NCI-H748 treated with DMSO at 0.1 percent for 48 hours (cell line): ENCODE measurements at regions not wholly inside any gene's neighbourhood (a gene's known extent, or its start where the extent isn't known, plus 50 kb on each side); places are given as distances from the start of the nearest gene placed in this dataset.
"Not testable (repeated sequence)": the region's sequence is repeated elsewhere in the genome, so short reads cannot be mapped to it uniquely, and the experiment has no call there.

ENCODE experiments used
- DNase-seq: peaks from one replicate; lab custom pipeline; 2025; lab: John Stamatoyannopoulos, UW

DNA sequence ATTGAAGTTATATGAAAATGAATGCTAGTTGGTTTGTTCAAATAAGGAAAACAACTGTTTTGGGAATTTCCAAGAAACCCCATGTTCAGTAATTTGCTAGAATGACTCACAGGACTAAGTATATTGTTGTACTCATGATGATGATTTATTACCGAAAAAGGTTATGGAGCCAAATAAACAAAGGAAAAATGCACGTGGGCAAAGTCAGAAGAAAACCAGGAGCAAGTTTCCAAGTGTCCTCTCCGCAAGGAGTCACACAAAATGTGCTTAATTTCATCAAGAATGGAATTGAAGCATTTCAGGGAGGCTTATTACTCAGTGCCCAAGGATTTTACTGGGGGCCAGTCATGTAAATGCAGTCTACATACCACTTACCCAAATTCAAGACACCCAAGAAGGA is 1652.4 kb upstream of the TMEFF2 start:
- no peak for DNase-seq

- no peak for DNase-seq
These were observed 1650.9 kb upstream of the TMEFF2 start for GRCh38 chr2:193845604-193846003.

- DNase-seq: no peak
These were observed 1648.9 kb upstream of the TMEFF2 start for GRCh38 chr2:193843675-193844074.

- no peak for DNase-seq
These were observed 1646.8 kb upstream of the TMEFF2 start for GRCh38 chr2:193841384-193842150.

DNA sequence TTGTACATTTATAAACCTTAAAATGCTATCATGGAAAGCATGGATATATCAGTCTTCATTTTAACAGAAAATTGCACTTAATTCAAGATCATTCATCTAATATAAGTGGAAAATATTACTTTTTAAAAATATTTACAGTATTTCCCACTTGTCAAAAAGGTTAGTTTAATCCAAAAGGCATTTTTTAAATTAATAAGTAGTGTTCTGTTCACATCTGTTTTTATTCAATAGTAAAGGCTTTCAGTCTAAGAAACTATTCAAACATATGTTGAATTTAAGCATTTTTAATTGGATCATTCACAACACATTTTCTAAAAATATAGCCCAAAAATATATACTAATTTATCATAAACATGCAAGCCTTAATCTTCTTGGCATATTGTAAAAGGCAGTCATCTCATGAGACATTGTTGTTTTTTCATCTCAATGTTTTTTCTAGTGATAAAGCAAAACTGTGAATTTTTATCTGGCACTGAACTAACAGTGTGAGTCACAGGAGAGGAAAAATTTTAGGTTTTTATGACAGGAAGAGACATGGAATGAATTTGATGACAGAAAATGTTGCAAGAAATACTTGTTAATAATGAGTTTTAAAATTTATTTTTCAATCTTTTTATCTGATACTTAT is 1642.5 kb upstream of the TMEFF2 start:
- DNase-seq: no peak

GRCh38 chr2:193836424-193837006 is 1641.8 kb upstream of the TMEFF2 start:
- not testable (repeated sequence) for DNase-seq

- not testable (repeated sequence) for DNase-seq
These were observed 1639.2 kb upstream of the TMEFF2 start for GRCh38 chr2:193833895-193834294.

DNA sequence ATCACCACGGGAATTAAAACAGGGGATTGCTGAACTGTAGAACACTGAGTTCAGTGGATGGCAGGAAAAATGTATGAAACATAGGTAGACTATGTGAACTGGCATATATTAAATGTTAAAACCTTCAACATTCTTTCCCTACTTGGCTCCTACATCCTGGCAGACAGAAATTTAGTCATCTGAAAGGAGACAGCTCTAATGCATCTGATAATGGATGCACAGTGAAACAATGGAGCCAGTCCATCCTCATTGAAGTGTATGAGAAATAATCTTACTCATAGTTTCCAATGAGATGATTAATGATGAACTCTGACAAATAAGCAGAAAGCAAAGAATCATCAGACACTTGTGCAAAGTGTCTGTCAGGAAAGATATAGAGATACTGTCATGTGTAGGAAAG is 1629.7 kb upstream of the TMEFF2 start:
- no peak for DNase-seq

DNA sequence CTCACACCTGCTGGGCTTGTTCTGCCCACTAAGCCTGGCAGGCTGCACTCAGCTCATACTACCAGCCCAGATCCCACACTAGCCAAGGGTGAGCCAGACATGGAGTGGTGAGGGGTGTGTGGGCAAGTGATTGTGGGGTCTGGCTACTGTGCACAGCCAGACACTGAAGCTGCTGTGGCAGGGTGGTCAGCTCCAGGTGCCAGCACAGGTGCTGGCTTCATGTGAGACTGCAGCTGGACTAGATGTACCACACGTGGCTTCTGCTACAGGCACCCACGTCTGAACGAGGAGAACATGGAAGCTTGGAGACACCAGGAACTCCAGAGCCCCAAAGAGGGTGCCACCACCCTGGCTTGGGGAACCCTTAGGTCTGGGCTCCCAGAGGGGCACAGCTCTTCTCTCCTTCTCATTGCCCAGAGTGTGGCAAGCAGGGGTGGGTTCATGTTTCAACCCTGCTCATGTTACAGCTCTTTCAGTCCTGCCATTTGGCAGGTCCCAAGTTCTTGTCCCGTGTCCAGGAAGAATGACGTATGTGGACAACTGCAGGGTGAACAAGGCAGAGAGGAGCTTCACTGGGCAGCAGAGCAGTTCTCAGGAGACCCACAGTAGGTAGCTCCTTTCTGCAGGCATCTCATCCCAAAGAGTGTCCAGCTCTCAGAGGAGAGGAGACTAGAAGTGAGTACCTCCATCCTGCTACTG is 1624.2 kb upstream of the TMEFF2 start:
- DNase-seq: no peak

GRCh38 chr2:193816008-193816407 is 1621.3 kb upstream of the TMEFF2 start:
- no peak for DNase-seq

DNA sequence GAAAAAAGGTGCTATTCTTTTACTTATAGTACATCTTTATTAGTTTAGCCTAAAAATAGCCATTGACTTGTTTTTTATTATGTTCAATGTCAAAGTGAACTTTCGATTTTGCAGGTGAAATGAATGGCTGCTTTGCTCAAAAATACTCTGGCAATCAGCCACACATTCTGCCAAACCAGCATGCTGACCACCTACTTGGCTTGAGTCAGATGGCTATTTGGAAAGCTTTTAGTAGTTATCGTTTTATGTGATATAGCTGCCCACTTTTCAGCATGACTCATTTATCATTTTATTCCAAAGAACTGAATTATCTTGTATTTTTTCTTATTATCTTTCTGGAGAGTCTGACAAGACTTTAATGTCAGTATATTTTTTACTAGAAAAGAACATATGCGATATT is 1615.8 kb upstream of the TMEFF2 start:
- no peak for DNase-seq

- DNase-seq: no peak
These were observed 1614.1 kb upstream of the TMEFF2 start for GRCh38 chr2:193808877-193809276.

GRCh38 chr2:193806088-193806774 is 1611.5 kb upstream of the TMEFF2 start:
- no peak for DNase-seq

DNA sequence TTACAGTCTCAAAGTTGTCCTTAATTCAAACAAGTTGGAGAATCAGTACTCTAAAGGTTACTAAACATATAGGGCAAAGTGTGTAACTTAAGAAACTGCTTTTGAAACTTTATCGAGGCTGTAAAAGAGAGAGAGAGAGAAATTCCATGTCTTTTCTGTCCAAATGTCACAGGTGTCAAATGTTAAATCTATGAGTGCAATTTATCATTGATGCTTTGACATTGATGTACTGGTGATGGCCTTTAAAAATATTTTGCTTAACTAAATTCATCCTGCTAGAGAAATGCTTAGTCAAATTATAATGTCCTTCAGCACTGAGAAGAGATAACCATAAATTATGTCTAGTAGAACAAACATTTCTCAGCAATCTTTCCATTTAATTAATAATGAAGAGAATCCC is 1602.1 kb upstream of the TMEFF2 start:
- DNase-seq: no peak

- no peak for DNase-seq
These were observed 1599.2 kb upstream of the TMEFF2 start for GRCh38 chr2:193793914-193794313.

- no peak for DNase-seq
These were observed 1588.9 kb upstream of the TMEFF2 start for GRCh38 chr2:193783681-193784080.

DNA sequence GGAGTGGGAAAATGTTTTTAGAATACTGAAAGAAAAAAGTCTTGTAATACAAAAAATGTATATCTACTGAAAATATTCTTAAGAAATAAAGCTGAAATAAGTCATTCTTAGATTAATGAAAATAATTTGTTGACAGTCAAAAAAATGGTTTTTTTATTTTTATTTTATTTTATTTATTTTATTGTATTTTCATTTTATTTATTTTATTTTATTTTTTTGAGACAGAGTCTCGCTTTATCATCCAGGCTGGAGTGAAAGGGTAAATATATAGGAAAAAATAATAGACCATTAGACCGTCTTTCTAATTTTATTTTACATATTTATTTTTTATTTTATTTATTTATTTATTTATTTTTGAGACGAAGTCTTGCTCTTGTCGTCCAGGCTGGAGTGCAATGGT is 1583.6 kb upstream of the TMEFF2 start:
- DNase-seq: no peak

DNA sequence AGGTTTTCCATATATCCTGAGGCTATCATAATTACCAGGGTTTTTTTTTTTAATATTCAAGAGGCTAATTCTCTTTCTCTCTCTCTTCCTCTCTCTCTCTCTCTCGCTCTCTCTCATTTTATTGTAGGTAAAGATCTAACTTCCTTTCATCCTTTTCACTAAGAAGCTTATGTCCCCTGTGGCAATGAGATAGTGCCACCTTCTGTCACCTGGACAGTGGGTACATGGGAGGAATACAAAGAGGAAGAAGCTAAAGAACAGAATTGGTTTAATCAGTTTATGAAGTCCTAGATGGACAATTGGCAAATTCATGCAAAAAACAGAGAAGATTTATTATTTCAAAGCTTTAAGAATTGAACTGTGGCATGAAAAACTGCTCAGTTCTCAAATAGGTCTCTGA is 1582.3 kb upstream of the TMEFF2 start:
- peak; percentile 53 for DNase-seq

DNA sequence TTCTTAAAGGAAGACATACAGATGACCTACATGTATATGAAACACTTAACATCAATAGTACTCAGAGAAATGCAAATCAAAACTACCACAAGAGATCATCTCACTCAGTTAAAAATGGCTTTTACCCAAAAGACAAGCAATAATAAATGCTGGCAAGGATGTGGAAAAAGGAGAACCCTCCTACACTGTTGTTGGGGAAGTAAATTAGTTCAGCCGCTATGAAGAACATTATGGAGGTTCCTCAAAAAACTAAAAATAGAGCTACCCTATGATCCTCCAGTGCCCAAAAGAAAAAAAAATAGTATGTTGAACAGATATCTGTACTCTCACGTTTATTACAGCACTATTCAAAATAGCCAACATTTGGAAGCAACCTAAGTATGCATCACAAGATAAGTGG is 1579.4 kb upstream of the TMEFF2 start:
- no peak for DNase-seq

DNA sequence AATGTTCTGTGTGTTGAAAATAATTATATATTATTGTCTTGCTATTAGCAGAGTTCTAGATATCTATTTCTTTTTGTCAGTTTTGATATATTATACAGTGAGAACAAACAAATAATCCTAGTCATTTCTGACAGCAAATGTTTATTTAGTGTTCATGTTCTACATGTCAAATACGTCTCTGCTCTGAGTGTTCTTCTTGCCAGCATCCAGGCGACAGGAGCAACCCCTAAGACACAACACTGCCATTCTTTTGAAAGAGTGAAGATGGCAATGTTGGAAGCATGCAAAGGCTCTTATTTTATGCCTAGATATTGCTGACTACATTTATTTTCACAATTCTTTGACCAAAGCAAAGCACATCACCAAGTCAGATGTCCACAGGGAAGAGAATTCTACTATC is 1556.6 kb upstream of the TMEFF2 start:
- no peak for DNase-seq

GRCh38 chr2:193749485-193749884 is 1554.8 kb upstream of the TMEFF2 start:
- DNase-seq: no peak

DNA sequence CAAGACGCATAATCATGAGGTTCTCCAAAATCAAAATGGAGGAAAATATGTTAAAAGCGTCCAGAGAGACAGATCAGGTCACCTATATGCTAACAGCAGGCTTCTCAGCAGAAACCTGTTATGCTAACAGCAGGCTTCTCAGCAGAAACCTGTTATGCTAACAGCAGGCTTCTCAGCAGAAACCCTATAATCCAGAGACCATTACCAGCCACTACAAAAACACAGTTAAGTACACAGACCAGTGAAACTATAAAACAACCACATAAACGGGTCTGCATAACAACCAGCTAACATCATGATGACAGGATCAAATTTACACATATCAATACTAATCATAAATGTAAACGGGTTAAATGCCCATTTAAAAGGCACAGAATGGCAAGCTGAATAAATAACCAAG is 1548.4 kb upstream of the TMEFF2 start:
- DNase-seq: peak; percentile 99
